SU-DHL-6 (cell line): ENCODE measurements at regions not wholly inside any gene's neighbourhood (a gene's known extent, or its start where the extent isn't known, plus 50 kb on each side); places are given as distances from the start of the nearest gene placed in this dataset.

ENCODE experiments used
- EZH2phosphoT487 ChIP-seq: fragments of 200-600 bp; sonication (generic), shearing (Covaris generic); conservative IDR thresholded peaks from 2 replicates; pipeline ENCODE4 v1.6.1; 2018; ENCODE audit warnings: mild to moderate bottlenecking, antibody characterized with exemption, low read length, moderate library complexity, mixed read lengths
- TF ChIP-seq, protein P1 (sequence below): fragments of 200-600 bp; sonication (generic); IDR thresholded peaks from one replicate; pipeline ENCODE4 v1.5.1; 2017; ENCODE audit warnings: antibody characterized with exemption, mild to moderate bottlenecking, low read length, moderate library complexity; ENCODE audit not compliant: insufficient read depth, poor library complexity, severe bottlenecking

DNA sequence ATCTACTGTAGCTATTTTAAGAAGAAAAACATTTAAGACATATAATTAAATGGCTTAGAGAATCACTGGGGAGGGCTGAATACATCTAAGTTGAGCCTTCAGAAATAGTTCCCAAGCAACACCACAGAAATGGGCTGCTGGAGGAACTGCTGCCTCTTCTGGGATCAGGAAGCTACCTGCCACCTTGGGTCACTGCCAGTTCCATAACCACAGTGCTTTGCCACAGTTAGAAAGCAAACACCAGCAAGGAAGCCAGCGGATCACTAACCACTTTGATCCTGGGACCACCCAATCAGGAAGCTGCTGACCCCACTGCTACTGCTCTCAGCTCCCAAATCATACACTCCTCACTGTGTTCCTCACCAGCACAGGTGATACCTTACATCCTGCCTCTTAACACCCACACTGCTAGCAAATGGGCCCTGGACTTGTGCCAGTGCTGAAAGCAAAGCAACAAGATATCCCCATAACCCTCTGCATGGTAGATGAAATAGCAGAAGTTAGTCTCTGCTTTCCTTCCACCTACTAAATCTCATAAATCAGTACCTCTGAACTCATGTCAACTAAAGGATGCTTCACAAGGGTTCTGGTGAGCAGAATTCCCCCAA, 346.9 kb downstream of the DEPDC1B start:
- TF ChIP-seq, protein P1, sequence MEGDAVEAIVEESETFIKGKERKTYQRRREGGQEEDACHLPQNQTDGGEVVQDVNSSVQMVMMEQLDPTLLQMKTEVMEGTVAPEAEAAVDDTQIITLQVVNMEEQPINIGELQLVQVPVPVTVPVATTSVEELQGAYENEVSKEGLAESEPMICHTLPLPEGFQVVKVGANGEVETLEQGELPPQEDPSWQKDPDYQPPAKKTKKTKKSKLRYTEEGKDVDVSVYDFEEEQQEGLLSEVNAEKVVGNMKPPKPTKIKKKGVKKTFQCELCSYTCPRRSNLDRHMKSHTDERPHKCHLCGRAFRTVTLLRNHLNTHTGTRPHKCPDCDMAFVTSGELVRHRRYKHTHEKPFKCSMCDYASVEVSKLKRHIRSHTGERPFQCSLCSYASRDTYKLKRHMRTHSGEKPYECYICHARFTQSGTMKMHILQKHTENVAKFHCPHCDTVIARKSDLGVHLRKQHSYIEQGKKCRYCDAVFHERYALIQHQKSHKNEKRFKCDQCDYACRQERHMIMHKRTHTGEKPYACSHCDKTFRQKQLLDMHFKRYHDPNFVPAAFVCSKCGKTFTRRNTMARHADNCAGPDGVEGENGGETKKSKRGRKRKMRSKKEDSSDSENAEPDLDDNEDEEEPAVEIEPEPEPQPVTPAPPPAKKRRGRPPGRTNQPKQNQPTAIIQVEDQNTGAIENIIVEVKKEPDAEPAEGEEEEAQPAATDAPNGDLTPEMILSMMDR = no peak
- TF ChIP-seq EZH2phosphoT487 = no peak
